Activated T-helper 17 cell treated with anti-CD3 and anti-CD28 coated beads, Interleukin-2, amount 50 U/mL, for 72 hours (primary cell): ENCODE measurements at regions not wholly inside any gene's neighbourhood (a gene's known extent, or its start where the extent isn't known, plus 50 kb on each side); places are given as distances from the start of the nearest gene placed in this dataset.
"Not testable (repeated sequence)": the region's sequence is repeated elsewhere in the genome, so short reads cannot be mapped to it uniquely, and the experiment has no call there.

Experiments used
- ATAC-seq: fragments of 150-1000 bp; cut with Tn5 transposase; replicated peaks from 2 replicates; pipeline ENCODE4 v1.10.0; 2021; ENCODE audit warnings: mild to moderate bottlenecking, moderate library complexity
- H3K27ac Mint-ChIP-seq: one replicate; pipeline ENCODE4 v1.8.0; 2022; ENCODE audit warnings: mixed read lengths
- H3K27me3 Mint-ChIP-seq: one replicate; pipeline ENCODE4 v1.8.0; 2022; ENCODE audit warnings: mixed read lengths
- H3K36me3 Mint-ChIP-seq: one replicate; pipeline ENCODE4 v1.8.0; 2022; ENCODE audit warnings: low read depth, mild to moderate bottlenecking, mixed read lengths
- H3K4me1 Mint-ChIP-seq: one replicate; pipeline ENCODE4 v1.8.0; 2022; ENCODE audit warnings: mixed read lengths
- H3K4me3 Mint-ChIP-seq: one replicate; pipeline ENCODE4 v1.8.0; 2022; ENCODE audit warnings: mild to moderate bottlenecking, mixed read lengths
- H3K9me3 Mint-ChIP-seq: one replicate; pipeline ENCODE4 v1.8.0; 2022; ENCODE audit warnings: mixed read lengths

DNA sequence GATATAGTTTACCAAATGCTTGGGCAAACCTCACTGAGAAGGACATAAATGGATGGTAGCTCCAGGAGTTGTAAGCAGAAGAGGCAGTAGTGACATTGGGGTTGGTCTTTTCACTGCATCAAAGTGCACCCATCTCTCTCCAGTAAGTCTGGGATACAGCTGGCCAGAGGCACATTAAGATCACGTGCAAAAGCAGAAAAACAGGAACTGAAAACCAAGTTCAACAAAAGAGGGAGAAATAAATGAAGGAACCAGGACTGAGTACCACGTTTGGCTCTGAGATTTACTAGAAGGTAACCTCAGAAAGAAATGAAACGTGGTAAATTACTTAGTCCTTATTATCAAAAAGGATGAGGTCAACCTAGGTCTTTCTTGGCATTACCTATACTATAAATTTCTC is 259.2 kb downstream of the OSR1 start:
- no peaks in the 10 kb centered on the region for H3K27me3 Mint-ChIP-seq
- no peaks in the 10 kb centered on the region for H3K4me1 Mint-ChIP-seq
- H3K9me3 Mint-ChIP-seq: no peaks in the 10 kb centered on the region
- no peak overlapping the region for H3K27ac Mint-ChIP-seq
- no peak for ATAC-seq
- no peak overlapping the region for H3K4me3 Mint-ChIP-seq
- H3K36me3 Mint-ChIP-seq: no peaks in the 10 kb centered on the region

DNA sequence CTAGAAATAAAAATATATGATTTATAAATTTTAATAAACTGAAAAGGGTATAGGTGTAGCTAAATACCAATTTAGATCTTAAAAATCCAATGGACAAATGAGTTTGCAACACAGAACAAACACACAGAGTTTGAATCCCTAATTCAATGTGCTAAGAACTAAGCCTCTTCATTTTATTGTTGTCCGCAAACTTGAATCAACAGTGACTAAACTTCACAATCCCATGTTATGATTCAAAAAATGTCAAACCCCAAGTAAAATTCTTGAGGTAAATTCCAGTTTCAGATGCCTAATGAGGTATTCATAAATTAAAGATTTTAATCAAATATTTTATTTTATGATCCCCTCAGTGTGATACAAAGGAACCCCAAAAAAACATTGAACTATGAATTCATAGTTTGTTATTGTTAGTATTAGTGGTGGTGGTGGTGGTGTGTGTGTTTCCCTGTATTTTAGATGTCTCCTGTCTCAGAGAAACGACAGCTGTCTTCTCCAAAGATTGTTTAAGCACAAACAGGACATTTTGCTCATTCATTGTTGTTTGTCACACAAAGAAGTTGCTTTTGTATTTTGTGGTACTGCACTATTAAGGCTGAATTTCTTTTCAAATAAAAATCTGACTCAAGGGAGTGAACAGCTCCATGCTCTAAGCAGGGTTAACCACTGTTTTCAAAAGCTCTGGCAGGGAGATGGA is 259.8 kb downstream of the OSR1 start:
- no peak for ATAC-seq
- Mint-ChIP-seq H3K9me3 (no peaks in the 10 kb centered on the region), H3K4me3 (no peak overlapping the region), H3K27ac (no peak overlapping the region), H3K4me1 (no peaks in the 10 kb centered on the region), H3K36me3 (no peaks in the 10 kb centered on the region), H3K27me3 (no peaks in the 10 kb centered on the region)

GRCh38 chr2:19089476-19089875 is 268.9 kb downstream of the OSR1 start:
- H3K9me3 Mint-ChIP-seq: peaks cover 16% of the 10 kb centered on the region
- not testable (repeated sequence) for ATAC-seq, H3K36me3 Mint-ChIP-seq, H3K27me3 Mint-ChIP-seq, H3K4me3 Mint-ChIP-seq, H3K27ac Mint-ChIP-seq, H3K4me1 Mint-ChIP-seq

- no peak overlapping the region for H3K4me3 Mint-ChIP-seq
- ATAC-seq: no peak
- H3K36me3 Mint-ChIP-seq: no peaks in the 10 kb centered on the region
- peaks cover 9% of the 10 kb centered on the region for H3K9me3 Mint-ChIP-seq
- H3K27me3 Mint-ChIP-seq: no peaks in the 10 kb centered on the region
- H3K4me1 Mint-ChIP-seq: no peaks in the 10 kb centered on the region
- no peak overlapping the region for H3K27ac Mint-ChIP-seq
Measured at GRCh38 chr2:19086231-19086651, 272.2 kb downstream of the OSR1 start.

- Mint-ChIP-seq H3K27me3 (no peaks in the 10 kb centered on the region), H3K27ac (no peak overlapping the region), H3K36me3 (no peaks in the 10 kb centered on the region), H3K9me3 (no peaks in the 10 kb centered on the region), H3K4me3 (no peak overlapping the region), H3K4me1 (no peaks in the 10 kb centered on the region)
- ATAC-seq: no peak
Measured at GRCh38 chr2:19078709-19079108, 279.7 kb downstream of the OSR1 start.

DNA sequence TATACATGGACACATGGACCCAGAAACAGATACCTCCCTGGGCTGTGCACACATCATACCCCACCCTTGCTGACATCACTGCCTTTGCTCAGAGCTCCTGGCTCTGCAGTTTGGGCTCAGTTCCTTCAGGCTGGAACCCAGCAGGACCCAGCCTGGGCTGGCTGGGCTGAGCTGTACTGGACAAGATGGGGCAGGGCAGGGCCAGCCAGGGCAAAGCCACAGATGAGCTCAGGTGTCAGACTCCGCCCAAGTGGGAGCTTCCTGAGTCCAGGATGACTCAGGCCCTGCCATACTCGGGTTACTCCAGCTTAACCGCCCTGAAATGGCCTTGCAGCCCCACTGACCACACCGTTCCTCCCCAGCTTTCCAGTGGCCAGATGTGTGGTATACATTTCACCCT is 284.9 kb downstream of the OSR1 start:
- H3K4me1 Mint-ChIP-seq: no peaks in the 10 kb centered on the region
- no peaks in the 10 kb centered on the region for H3K9me3 Mint-ChIP-seq
- H3K36me3 Mint-ChIP-seq: no peaks in the 10 kb centered on the region
- no peak overlapping the region for H3K27ac Mint-ChIP-seq
- H3K27me3 Mint-ChIP-seq: no peaks in the 10 kb centered on the region
- ATAC-seq: no peak
- H3K4me3 Mint-ChIP-seq: no peak overlapping the region

GRCh38 chr2:19072161-19072560 is 286.3 kb downstream of the OSR1 start:
- Mint-ChIP-seq H3K4me3 (no peak overlapping the region), H3K9me3 (no peaks in the 10 kb centered on the region), H3K27ac (no peak overlapping the region), H3K27me3 (no peaks in the 10 kb centered on the region), H3K4me1 (no peaks in the 10 kb centered on the region), H3K36me3 (no peaks in the 10 kb centered on the region)
- no peak for ATAC-seq

DNA sequence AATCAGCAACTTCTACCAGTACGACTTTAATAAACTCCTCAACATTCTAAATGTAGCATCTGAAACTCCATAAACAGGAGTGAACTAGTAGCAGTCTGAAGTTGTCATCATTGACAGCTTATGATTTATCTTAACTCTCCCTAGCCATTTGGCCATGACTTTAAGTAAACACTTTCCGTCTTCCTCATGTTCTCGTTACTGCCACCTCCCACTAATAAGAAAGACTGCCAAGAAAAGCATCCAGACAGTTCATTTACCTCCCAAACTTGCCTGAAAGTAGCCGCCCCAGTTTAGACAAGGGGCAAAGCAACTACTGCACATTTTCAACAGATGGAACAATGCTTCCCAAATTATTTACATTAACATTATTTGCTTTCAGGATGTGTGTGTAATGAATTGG is 287.5 kb downstream of the OSR1 start:
- ATAC-seq: no peak
- H3K36me3 Mint-ChIP-seq: no peaks in the 10 kb centered on the region
- H3K9me3 Mint-ChIP-seq: no peaks in the 10 kb centered on the region
- H3K27ac Mint-ChIP-seq: no peak overlapping the region
- no peaks in the 10 kb centered on the region for H3K4me1 Mint-ChIP-seq
- no peaks in the 10 kb centered on the region for H3K27me3 Mint-ChIP-seq
- no peak overlapping the region for H3K4me3 Mint-ChIP-seq

GRCh38 chr2:19068206-19068605 is 290.2 kb downstream of the OSR1 start:
- ATAC-seq: no peak
- Mint-ChIP-seq H3K4me1 (no peaks in the 10 kb centered on the region), H3K27ac (no peak overlapping the region), H3K9me3 (no peaks in the 10 kb centered on the region), H3K36me3 (no peaks in the 10 kb centered on the region), H3K27me3 (no peaks in the 10 kb centered on the region), H3K4me3 (no peak overlapping the region)

GRCh38 chr2:19062370-19062769 is 296.1 kb downstream of the OSR1 start:
- Mint-ChIP-seq H3K4me1 (no peaks in the 10 kb centered on the region), H3K36me3 (no peaks in the 10 kb centered on the region), H3K27me3 (no peaks in the 10 kb centered on the region), H3K4me3 (no peak overlapping the region), H3K27ac (no peak overlapping the region), H3K9me3 (no peaks in the 10 kb centered on the region)
- no peak for ATAC-seq

DNA sequence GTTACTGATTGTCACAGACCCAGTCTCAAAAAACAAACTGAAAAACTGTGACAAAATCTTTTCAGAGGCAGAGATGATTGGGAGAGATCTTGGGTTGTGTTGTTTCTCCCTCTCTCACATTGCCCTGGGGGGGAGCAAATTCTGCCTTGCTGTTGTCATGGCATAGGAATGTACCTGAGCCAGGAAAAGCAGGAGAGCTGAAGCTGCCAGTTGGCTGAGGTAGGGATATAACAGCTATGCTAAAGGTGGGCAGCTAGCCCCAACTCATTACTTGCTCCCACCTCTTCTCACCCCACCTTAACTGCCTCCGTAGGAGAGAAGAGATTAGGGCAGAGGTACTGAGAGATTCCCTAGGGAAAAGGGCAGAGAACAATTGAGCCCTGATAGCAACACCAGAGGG is 299.3 kb downstream of the OSR1 start:
- no peak overlapping the region for H3K27ac Mint-ChIP-seq
- ATAC-seq: no peak
- no peaks in the 10 kb centered on the region for H3K36me3 Mint-ChIP-seq
- H3K27me3 Mint-ChIP-seq: no peaks in the 10 kb centered on the region
- no peak overlapping the region for H3K4me3 Mint-ChIP-seq
- H3K4me1 Mint-ChIP-seq: no peaks in the 10 kb centered on the region
- no peaks in the 10 kb centered on the region for H3K9me3 Mint-ChIP-seq

DNA sequence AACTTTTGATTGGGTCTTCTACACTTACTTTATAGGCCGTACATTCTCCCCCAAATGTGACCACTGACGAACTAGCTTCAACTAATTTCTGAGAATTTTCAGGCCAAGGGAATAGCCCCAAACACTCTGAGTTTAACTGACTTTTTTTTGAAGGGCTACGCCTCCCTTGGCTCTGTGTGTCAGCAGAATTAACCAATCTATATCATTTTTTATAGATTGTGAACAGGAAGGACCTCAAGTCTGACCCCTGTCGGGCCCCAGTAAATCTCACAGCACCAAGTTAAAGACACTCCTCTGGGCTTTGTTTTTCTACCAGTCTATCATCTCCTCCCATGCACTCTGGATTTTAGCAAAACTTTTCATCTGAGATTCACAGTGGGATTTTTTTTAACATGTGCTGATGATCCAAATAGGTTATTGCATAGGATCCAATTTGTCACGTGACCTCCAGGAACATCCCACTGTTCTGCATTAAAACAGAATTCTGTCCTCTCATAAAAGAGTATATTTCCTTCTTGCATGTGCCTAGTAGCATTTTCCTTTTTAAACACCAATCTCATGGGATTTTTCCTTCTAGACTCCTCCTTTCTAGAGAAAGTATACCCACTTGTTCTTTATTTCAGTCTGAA is 307.1 kb downstream of the OSR1 start:
- ATAC-seq: no peak

DNA sequence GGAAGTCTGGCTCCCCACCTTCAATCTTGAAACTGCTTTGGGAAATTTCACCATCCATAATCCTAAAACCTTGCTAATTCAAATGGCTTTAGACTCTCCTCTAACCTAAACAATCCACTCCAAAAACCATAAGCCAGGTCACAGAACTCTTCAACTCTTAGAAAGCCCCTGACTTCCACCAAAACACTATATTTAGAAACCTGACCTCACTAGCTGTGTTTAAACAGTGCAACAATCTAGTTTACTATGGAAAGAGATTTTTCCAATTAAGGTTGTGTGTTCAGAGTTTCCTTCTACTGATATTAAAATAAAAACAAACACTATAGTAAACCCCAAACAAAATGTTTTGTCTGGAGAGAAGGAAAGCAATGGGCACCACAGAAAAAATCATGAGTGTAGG is 308.1 kb downstream of the OSR1 start:
- H3K27me3 Mint-ChIP-seq: no peaks in the 10 kb centered on the region
- H3K36me3 Mint-ChIP-seq: no peaks in the 10 kb centered on the region
- no peak overlapping the region for H3K4me3 Mint-ChIP-seq
- ATAC-seq: no peak
- no peaks in the 10 kb centered on the region for H3K9me3 Mint-ChIP-seq
- no peaks in the 10 kb centered on the region for H3K4me1 Mint-ChIP-seq
- H3K27ac Mint-ChIP-seq: no peak overlapping the region

More for the DNA sequence above, 307.1 kb downstream of the OSR1 start:
- Mint-ChIP-seq H3K27me3 (no peaks in the 10 kb centered on the region), H3K4me1 (no peaks in the 10 kb centered on the region), H3K36me3 (no peaks in the 10 kb centered on the region), H3K27ac (no peak overlapping the region), H3K4me3 (no peak overlapping the region), H3K9me3 (no peaks in the 10 kb centered on the region)

DNA sequence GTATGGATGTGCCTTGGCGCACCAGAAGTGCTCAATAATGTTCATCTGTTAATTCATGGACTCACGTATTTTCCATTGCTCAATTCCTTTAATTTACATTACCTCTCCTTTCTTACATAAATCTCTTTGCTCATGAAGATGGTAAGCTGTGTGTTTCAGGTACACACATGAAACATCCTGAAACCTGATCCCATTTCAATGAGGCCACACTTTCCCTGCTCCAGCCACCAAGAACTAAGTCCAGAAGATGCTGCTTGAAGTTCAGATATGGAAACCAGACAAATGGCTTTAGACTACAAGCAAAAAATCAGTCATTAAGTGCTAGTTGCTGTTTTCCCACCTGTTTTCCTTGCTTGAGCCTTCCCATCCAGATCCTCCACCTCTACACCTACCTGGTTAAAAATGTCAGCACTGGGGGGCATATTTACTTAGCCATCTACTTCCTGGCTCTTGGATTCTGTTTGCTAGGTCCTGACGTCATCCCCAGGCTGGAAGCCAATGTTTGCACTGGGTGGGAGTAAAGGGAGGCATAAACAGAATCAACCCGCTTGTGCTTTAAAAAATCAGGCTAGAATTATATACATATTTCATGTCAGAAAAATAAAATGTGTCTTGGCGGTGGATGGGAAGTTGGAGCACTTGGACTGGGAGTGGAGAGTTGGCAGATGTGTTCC is 309.7 kb downstream of the OSR1 start:
- no peaks in the 10 kb centered on the region for H3K4me1 Mint-ChIP-seq
- no peak overlapping the region for H3K4me3 Mint-ChIP-seq
- H3K9me3 Mint-ChIP-seq: no peaks in the 10 kb centered on the region
- H3K27me3 Mint-ChIP-seq: no peaks in the 10 kb centered on the region
- ATAC-seq: no peak
- no peaks in the 10 kb centered on the region for H3K36me3 Mint-ChIP-seq
- no peak overlapping the region for H3K27ac Mint-ChIP-seq
